ENCODE measurements at regions not wholly inside any gene's neighbourhood (a gene's known extent, or its start where the extent isn't known, plus 50 kb on each side); places are given as distances from the start of the nearest gene placed in this dataset.

GRCh38 chr14:55734731-55735130 lies 154.7 kb downstream of the KTN1 start:
- DNase-seq (ENCODE audit: missing footprints), result no peak
- intact Hi-C loops (cut with DNase I), result loop anchor here (10.0 kb wide), 1 partner anchor 610 kb away; no protein-coding TSS in a partner anchor
- ATAC-seq, result no peak

- intact Hi-C loops (cut with DNase I), result loop anchor here (10.0 kb wide), 1 partner anchor 605 kb away; no protein-coding TSS in a partner anchor
- peak; percentile 20 for ATAC-seq
Measured at GRCh38 chr14:55739967-55740648, 160.1 kb downstream of the KTN1 start.

GRCh38 chr14:55740649-55740989 lies 160.6 kb downstream of the KTN1 start:
- DNase-seq (ENCODE audit: missing footprints) (no peak), ATAC-seq (no peak)
- intact Hi-C loops (cut with DNase I), result no loop called here

More at GRCh38 chr14:55739967-55740648, 160.1 kb downstream of the KTN1 start:
- no peak for DNase-seq (ENCODE audit: missing footprints)

GRCh38 chr14:55741240-55741639 lies 161.2 kb downstream of the KTN1 start:
- ATAC-seq, result no peak
- intact Hi-C loops (cut with DNase I), result no loop called here

GRCh38 chr14:55743551-55743950 lies 163.5 kb downstream of the KTN1 start:
- intact Hi-C loops (cut with DNase I), result no loop called here
- DNase-seq (ENCODE audit: missing footprints) (no peak), ATAC-seq (no peak)

More at GRCh38 chr14:55741240-55741639, 161.2 kb downstream of the KTN1 start:
- no peak for DNase-seq (ENCODE audit: missing footprints)

DNA sequence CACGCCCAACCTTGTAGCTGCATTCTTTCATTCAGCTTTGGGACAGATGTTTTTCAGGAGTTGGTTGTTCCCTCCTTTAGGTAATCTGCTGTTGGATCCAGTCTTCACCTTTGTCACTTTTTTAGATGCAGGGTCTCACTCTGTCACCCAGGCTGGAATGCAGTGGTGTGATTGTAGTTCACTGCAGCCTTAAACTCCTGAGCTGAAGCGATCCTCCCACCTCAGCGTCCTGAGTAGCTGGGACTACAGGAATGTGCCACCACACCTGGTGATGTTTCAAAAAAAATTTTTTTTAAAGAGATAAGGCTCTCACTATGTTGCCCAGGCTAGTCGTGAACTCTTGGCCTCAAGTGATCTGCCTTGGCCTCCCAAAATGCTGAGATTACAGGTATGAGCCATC lies 164.3 kb downstream of the KTN1 start:
- intact Hi-C loops (cut with DNase I), result no loop called here
- ATAC-seq, result no peak

GRCh38 chr14:55745906-55746305 lies 165.9 kb downstream of the KTN1 start:
- intact Hi-C loops (cut with DNase I), result no loop called here

More for the DNA sequence above, 164.3 kb downstream of the KTN1 start:
- no peak for DNase-seq (ENCODE audit: missing footprints)

GRCh38 chr14:55746558-55746957 lies 166.6 kb downstream of the KTN1 start:
- intact Hi-C loops (cut with DNase I), result no loop called here
- DNase-seq (ENCODE audit: missing footprints) (no peak), ATAC-seq (no peak)

More at GRCh38 chr14:55745906-55746305, 165.9 kb downstream of the KTN1 start:
- no peak for ATAC-seq
- DNase-seq (ENCODE audit: missing footprints), result no peak

DNA sequence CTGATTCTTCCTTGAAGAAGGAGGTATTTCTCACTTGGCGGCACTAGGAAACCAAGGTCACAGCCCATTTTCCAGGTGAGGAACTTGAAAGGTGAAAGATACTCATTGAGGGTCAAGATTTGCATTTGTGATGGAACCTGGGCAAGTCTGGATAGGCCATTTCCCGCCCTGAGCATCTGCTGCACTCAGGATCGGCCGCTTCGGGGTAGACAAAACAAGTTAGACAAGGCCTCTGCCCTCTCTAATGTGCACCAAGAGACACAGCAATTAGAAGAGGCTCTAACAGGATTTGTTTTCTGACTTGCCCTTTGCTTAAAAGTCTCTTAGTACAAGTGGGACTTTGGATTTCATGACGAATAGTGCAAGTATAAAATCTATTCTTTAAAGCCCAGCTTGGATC lies 167.2 kb downstream of the KTN1 start:
- intact Hi-C loops (cut with DNase I), result no loop called here
- ATAC-seq, result no peak
- DNase-seq (ENCODE audit: missing footprints), result no peak

- intact Hi-C loops (cut with DNase I), result no loop called here
- DNase-seq (ENCODE audit: missing footprints) (no peak), ATAC-seq (no peak)
Measured at GRCh38 chr14:55749201-55749812, 169.3 kb downstream of the KTN1 start.

DNA sequence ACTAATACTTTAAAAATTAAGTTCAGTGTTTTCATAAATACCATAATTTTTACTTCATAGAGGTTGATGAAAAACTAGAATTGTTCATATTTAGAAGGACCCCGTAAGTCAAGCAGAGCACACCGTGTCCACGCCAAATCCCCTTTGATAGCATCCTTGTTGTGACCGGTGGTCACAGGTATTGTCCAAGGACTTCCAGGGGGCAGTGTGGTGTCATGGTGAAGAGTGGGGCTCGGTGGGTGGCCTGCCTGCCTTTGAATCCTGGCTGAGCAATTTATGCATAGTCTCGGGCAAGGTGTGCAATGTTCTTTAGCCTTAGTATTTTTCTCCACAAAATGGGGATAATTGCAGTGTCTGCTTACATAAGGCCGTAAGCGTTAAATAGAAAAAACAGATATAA lies 169.9 kb downstream of the KTN1 start:
- ATAC-seq (no peak), DNase-seq (ENCODE audit: missing footprints) (no peak)
- intact Hi-C loops (cut with DNase I), result no loop called here

DNA sequence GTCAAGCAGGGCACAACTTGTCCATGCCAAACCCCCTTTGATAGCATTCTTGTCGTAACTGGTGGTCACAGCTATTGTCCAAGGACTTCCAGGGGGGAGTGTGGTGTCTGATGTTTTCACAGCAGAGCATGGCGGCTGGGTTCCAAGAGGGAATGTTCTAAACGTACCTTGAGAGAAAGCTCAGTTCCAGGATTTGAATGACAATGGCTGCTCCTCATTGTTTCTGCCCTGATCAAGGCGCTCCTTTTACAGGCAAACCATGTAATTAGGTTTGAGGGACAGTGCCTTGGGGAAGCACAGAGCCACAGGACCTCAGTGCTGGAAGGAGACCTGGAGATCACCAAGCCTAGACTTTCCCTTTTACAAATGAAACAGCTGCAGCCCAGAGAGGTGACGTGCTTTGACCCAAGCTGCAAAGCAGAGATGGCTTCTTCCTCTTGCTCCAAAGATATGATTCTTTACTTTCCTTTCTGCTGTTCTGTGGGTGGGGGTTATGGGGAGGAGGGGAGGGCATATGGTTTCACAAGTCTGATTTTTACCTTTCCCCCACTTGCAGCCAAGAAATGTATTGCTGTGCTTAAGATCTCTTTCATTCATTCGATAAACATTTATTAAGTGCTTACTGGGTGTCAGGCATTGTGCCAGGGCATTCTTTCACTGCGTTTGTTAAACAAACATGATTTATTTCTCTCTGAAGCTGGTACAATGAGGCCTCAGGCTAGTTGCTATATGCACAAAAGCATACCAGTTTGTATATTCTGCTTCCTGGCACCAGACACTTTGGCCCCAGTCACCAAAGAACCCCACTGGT lies 172.8 kb downstream of the KTN1 start:
- no peak for DNase-seq (ENCODE audit: missing footprints)
- intact Hi-C loops (cut with DNase I), result no loop called here
- ATAC-seq, result no peak

GRCh38 chr14:55754471-55754870 lies 174.5 kb downstream of the KTN1 start:
- ATAC-seq (no peak), DNase-seq (ENCODE audit: missing footprints) (no peak)
- intact Hi-C loops (cut with DNase I), result no loop called here

DNA sequence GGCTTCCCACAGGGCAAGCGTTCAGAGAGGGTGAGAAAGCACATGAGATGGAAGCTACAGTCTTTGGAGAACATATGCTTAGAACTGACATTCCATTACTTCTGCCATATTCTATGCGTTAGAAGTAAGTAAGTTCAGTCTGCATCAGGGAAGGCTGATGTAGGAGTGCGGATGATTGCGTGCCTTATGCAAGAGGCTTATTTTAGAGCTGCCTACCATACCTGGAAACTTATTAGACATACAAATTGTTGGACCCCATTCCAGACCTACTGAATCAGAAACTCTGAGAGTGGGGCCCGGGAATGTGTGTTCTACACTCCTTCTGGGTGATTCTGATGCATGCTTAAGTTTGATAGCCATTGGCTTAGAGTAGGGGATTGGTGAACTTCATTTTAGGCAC lies 174.9 kb downstream of the KTN1 start:
- intact Hi-C loops (cut with DNase I), result no loop called here
- no peak for DNase-seq (ENCODE audit: missing footprints)
- ATAC-seq, result no peak

DNA sequence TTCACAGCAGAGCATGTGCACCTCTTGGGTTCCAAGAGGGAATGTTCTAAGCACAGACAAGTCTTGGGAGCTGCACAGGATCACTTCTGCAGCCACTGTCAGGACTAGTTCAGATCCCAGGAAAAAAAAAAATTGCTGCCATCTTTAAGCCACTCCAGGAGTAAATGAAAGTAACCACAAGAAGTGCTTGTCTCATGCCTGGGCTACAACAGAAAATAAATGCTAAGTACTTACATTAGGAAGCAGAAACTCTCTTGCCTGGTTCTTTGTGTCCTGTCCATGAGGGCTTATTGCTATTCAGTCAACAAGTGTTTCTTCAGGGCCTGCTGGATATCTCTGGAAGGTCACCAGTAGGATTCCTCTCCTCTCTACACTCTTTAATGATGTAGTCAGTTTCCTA lies 176.1 kb downstream of the KTN1 start:
- intact Hi-C loops (cut with DNase I), result no loop called here
- no peak for DNase-seq (ENCODE audit: missing footprints)
- ATAC-seq, result no peak

DNA sequence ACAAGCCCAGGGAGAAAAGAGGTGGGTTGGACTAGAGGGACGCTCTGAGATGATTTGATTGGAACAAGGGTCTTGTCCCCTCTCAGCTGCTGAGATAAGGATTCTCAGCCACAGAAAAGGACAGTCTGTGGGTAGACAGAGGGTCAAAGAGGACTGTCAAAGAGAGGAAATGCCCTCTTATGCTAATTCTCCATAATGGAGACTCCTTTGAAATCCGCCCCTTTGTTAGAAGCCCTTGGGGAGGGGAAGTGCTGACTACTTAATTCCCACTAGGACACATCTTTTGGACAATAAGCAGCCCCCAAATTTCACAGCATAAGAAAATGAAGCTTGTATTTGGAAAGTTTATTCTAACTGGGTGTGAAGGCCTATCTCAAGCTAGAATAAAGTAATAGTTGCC lies 176.6 kb downstream of the KTN1 start:
- DNase-seq (ENCODE audit: missing footprints), result no peak
- intact Hi-C loops (cut with DNase I), result no loop called here
- no peak for ATAC-seq

DNA sequence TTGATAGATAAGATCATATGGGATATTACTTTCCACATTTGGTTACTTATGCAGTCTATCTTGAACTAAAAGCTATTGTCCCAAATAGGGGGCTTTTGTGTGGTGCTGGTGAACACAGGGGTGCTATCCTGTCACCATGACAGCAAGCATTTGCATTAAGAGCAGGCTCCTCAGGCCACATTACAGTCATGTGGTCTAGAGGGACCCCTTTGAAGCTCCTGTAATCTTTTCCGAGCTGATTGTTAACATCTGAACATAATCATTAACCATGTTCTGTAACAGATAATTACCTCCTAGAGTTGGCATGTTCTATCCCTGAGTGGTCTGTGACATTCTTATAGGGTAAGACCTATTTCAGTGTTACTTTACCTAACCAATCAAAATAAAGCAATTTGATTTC lies 178.8 kb downstream of the KTN1 start:
- ATAC-seq (no peak), DNase-seq (ENCODE audit: missing footprints) (no peak)
- intact Hi-C loops (cut with DNase I), result no loop called here

- intact Hi-C loops (cut with DNase I), result no loop called here
Measured at GRCh38 chr14:55760789-55761566, 181.0 kb downstream of the KTN1 start.

DNA sequence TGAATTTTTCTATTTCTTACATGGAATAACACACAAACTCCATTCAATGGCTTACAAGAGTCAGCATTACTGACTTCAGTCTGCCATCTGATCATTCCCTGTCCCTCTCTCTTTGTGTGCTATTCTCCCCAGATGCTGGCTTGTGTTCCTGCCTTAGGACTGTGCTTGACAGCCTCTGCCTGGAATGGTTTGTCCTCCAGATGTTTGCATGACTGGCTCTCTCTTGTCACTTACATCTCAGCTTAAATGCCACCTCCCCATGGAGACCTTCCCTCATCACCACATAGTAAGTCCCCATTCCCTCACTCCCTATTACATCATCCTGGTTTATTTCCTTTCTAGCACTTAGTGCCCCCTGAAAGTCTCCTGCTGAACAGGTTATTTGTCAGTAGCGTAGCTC lies 181.6 kb downstream of the KTN1 start:
- intact Hi-C loops (cut with DNase I), result no loop called here
- no peak for DNase-seq (ENCODE audit: missing footprints)

More at GRCh38 chr14:55760789-55761566, 181.0 kb downstream of the KTN1 start:
- no peak for ATAC-seq
- no peak for DNase-seq (ENCODE audit: missing footprints)

More for the DNA sequence above, 181.6 kb downstream of the KTN1 start:
- ATAC-seq, result no peak

Measured in Right ventricle myocardium inferior (tissue), 1 donor.